SU-DHL-6 (cell line): ENCODE measurements at regions not wholly inside any gene's neighbourhood (a gene's known extent, or its start where the extent isn't known, plus 50 kb on each side); places are given as distances from the start of the nearest gene placed in this dataset.

ENCODE experiments used
- EZH2phosphoT487 ChIP-seq: fragments of 200-600 bp; sonication (generic), shearing (Covaris generic); conservative IDR thresholded peaks from 2 replicates; pipeline ENCODE4 v1.6.1; 2018; ENCODE audit warnings: mild to moderate bottlenecking, antibody characterized with exemption, low read length, moderate library complexity, mixed read lengths
- TF ChIP-seq, protein P1 (sequence below): fragments of 200-600 bp; sonication (generic); IDR thresholded peaks from one replicate; pipeline ENCODE4 v1.5.1; 2017; ENCODE audit warnings: antibody characterized with exemption, mild to moderate bottlenecking, low read length, moderate library complexity; ENCODE audit not compliant: insufficient read depth, poor library complexity, severe bottlenecking

DNA sequence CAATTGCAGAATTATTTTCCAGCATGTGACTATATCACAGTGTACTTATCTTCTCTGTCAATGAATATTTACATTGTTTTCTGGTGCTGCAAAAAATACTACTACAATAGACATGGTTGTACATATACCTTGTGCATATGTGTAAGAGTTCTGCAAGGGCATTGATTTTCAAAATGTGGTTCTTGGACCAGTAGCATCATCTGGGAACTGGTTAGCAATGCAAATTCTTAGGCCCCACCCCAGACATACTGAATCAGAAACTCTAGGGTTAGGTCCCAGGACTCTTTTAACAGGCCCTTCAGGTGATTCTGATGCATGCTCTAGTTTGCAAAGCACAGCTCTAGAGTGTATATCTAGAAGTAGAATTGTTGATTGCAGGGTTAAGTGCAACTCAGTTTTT is 292.3 kb downstream of the ZNF621 start:
- TF ChIP-seq EZH2phosphoT487 = no peak
- TF ChIP-seq, protein P1, sequence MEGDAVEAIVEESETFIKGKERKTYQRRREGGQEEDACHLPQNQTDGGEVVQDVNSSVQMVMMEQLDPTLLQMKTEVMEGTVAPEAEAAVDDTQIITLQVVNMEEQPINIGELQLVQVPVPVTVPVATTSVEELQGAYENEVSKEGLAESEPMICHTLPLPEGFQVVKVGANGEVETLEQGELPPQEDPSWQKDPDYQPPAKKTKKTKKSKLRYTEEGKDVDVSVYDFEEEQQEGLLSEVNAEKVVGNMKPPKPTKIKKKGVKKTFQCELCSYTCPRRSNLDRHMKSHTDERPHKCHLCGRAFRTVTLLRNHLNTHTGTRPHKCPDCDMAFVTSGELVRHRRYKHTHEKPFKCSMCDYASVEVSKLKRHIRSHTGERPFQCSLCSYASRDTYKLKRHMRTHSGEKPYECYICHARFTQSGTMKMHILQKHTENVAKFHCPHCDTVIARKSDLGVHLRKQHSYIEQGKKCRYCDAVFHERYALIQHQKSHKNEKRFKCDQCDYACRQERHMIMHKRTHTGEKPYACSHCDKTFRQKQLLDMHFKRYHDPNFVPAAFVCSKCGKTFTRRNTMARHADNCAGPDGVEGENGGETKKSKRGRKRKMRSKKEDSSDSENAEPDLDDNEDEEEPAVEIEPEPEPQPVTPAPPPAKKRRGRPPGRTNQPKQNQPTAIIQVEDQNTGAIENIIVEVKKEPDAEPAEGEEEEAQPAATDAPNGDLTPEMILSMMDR = no peak
